HG03460 (cell line): ENCODE measurements at regions not wholly inside any gene's neighbourhood (a gene's known extent, or its start where the extent isn't known, plus 50 kb on each side); places are given as distances from the start of the nearest gene placed in this dataset.

ENCODE experiments used
- ATAC-seq: cut with Tn5 transposase; IDR thresholded peaks from one replicate; pipeline ENCODE4 v1.9.1; 2021; ENCODE audit not compliant: unreplicated experiment

GRCh38 chr4:32106767-32107166 is 1386.6 kb downstream of the PCDH7 start:
- no peak for ATAC-seq

- no peak for ATAC-seq
These were observed 1392.7 kb downstream of the PCDH7 start for GRCh38 chr4:32112891-32113290.

DNA sequence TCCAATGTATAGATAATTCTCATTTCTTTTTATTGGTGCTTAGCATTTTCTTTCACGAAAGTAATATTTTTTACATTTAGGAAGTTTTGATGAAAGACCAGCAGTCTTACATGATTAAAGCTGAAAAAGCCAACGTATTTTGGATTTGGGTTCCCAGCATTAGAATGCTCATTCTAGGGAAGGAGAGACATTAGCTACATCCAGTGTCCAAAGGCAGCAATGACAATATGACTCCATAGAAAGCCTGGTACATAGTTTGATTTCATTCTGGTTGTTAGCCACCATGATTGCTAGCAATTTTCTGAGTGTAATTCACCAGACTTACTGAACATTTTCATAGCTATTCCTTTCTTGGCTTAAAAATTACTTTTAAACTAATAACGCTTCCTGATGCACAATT is 1397.5 kb downstream of the PCDH7 start:
- ATAC-seq, result no peak

- no peak for ATAC-seq
These were observed 1399.7 kb downstream of the PCDH7 start for GRCh38 chr4:32119907-32120306.

- no peak for ATAC-seq
These were observed 1408.4 kb downstream of the PCDH7 start for GRCh38 chr4:32128549-32128948.

DNA sequence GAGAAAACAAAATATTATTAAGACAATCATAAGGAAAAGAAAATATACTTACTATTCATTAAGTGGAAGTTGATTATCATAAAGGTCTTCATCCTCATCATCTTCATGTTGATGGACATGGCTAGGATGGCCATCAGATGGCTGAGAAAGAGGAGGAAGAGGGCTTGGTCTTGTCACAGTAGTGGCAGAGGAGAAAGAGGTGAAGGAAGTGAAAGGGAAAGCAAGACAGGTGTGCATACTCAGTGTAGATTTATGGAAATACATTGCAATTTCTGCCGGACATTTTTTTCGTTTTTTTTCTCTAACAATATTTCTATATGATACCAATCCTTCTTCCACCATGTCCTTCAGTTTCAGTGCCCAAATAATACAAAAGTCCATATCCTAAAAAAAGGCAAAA is 1409.8 kb downstream of the PCDH7 start:
- ATAC-seq, result no peak

DNA sequence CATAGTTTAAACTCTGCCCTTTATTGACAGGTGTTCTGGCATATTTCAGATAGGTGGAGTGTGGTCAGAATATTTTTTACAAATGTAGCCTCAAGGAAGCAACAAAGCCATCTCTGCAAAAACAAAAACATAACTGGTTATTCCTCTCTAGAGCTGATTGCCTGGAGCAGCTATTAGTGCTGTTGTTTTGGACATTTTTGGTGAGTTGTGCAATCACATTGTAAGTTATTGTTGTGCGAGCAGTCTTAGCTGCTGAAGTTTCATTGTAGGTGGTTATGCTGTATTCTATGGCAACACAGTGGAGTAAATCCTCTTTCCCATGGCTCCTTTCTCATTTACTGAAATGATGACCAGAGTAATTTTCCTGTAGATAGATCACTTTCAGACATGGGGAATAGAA is 1413.0 kb downstream of the PCDH7 start:
- ATAC-seq, result no peak

- ATAC-seq, result no peak
These were observed 1413.6 kb downstream of the PCDH7 start for GRCh38 chr4:32133734-32134133.

GRCh38 chr4:32135642-32136041 is 1415.5 kb downstream of the PCDH7 start:
- ATAC-seq, result no peak

GRCh38 chr4:32136081-32136787 is 1416.1 kb downstream of the PCDH7 start:
- ATAC-seq, result no peak

- ATAC-seq, result no peak
These were observed 1420.5 kb downstream of the PCDH7 start for GRCh38 chr4:32140636-32141035.

- no peak for ATAC-seq
These were observed 1421.9 kb downstream of the PCDH7 start for GRCh38 chr4:32142075-32142474.

GRCh38 chr4:32145987-32146386 is 1425.8 kb downstream of the PCDH7 start:
- ATAC-seq, result no peak

DNA sequence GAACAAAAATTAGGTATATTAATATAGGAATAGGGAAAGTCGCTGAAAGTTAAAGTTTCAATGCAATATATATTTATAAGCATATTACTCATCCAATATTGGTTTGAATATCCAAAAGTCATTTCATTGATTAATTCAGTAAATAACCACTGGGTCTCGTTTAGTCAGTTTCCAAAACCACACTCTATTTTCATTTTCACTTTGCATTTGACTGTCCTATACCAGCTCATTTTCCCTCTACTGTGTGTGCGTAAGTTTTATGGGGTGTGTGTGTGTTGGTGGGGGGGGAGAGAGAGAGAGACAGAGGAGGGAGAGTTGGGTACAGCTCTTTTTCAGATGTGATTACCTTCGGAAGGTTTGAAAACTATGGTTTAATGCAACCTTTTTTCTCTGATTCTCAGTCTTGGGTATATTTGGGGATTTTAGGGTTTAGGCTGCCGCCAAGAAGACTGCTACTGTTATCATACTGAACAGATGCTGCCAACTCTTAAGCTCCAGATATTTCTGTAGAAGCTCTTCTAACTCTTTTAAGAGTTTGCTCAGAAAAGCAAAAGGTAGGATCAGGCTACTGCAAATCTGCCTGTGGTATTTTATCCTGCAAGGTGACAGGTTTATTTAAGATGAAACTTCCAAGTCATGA is 1427.4 kb downstream of the PCDH7 start:
- ATAC-seq, result no peak

DNA sequence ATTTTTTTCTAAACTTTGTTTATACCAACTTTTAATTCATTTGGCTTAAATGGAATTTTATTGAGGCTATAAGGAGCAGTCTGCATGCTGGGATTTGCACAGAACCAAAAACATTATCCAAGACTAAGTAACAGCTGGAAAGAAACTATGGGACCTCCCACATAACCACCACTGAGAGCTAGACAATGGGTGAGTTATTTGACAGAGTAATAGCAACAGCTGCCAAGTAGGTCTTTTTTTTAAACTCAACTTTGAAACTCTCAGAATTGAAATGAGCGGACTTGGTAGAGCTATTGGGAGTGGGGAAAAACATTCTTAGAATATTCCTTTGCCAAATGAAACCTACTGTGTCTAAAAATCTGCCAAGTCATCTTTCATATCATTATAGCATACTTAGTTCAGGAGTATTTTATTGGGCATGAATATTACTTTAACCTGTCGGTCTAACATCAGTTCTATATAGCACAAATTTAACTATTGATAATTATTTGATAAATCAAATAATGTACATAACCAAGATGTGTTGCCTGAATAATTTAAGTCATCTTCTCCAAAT is 1428.0 kb downstream of the PCDH7 start:
- ATAC-seq, result no peak

- ATAC-seq, result no peak
These were observed 1438.8 kb downstream of the PCDH7 start for GRCh38 chr4:32158961-32159360.

DNA sequence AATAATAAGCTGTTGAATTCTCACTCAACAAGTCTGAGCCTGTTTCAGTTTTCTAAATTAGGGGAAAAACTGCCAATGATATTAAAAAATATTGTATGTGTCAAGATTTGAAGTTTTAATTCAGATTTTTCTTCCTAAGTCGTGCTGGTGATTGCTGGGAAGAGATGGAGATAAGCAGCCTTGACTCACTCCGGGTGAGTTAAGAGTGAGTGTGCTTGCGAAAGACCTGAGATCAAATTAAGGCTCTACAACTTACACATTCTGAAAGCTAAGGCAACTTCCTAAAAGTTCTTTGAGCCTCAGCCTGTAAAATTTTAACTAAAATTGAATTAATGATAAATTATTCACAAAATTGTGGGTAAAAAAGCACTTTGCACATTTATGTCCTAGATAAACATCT is 1441.2 kb downstream of the PCDH7 start:
- ATAC-seq, result no peak

GRCh38 chr4:32163125-32163524 is 1443.0 kb downstream of the PCDH7 start:
- ATAC-seq, result no peak

DNA sequence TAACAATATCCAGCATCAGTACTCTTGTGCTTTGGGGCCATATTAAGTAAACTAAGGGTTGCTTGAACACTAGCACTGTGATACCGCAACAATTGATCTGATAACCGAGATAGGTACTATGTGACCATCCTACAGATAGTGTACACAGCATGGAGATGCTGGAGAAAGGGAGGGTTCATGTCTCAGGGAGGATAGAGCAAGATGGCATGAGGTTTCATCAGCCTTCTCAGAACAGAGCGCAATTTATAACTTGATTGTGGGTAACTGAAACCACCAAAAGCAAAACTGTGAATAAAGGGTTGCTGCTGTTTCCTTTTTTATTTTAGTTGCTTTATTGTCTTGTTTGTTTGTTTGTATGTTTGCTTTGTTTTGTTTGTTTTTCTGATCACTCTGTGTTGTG is 1449.7 kb downstream of the PCDH7 start:
- ATAC-seq, result no peak

DNA sequence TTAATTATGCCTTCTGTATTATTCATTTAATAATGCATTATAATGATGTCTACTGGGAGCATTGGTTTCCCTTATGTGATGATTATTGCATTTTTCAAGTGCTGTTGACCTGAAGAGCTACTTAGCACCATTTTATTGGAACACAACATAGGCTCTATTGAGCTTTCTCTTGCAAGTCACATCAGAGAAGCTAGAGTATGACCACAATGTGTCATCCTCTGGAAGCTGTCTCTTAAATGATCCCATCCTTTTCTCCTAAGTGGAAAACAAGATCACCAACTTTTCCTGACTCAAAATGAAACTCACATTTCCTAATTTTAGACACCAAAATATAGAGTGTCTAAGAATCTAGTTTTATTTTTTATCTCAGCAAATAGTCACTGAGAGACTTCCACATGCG is 1451.9 kb downstream of the PCDH7 start:
- no peak for ATAC-seq

- ATAC-seq, result no peak
These were observed 1452.6 kb downstream of the PCDH7 start for GRCh38 chr4:32172761-32173160.

DNA sequence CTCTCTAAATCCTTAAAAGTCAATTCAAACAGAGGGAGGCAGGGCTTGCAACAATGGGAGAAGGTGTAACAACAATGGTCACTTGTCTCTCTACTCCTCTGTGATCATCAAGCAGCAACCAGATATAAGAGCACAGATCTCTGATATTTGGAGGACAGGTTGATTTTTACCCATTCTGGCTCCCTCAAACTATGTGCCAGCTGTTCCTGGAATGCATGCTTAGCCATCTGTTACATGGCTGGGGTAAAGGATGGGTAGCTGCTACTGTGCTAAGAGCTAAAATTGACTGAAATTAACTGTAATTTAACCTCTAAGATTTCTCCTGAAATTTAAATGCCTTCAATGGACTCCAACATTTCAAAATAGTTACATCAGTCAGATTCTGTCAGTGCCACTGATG is 1459.9 kb downstream of the PCDH7 start:
- no peak for ATAC-seq

DNA sequence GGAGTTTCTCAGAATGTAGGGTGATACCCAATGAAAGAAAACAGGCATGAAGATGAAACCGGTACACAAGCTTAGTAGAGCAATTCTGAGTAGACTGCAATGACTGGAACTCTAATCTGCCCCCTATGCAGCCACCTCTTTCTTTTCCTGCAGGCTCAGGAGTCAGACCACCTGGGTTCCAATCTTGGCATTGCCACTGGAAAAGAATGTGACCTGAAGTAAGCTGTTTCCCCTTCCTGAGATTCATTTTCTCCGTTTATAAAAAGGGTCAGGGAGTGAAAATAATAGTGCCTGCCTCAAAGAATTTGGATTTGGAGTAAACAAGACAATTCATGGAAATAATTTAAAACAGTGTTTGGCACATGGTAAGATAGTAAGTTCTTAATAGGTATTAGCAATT is 1464.0 kb downstream of the PCDH7 start:
- no peak for ATAC-seq
